GM12864 (cell line): ENCODE measurements at regions not wholly inside any gene's neighbourhood (a gene's known extent, or its start where the extent isn't known, plus 50 kb on each side); places are given as distances from the start of the nearest gene placed in this dataset.
"Not testable (repeated sequence)": the region's sequence is repeated elsewhere in the genome, so short reads cannot be mapped to it uniquely, and the experiment has no call there.

Source experiments
- DNase-seq: peaks from one replicate; pipeline ENCODE4 v3.0.0-alpha.2; 2011; ENCODE audit warnings: low read depth
- H3K4me3 ChIP-seq: 2 replicates; pipeline ENCODE4 v1.5.1; 2011; ENCODE audit warnings: mild to moderate bottlenecking, low read depth, low read length, control low read depth
- CTCF ChIP-seq: IDR thresholded peaks from 2 replicates; pipeline ENCODE4 v1.5.1; 2011; ENCODE audit warnings: low read depth, mild to moderate bottlenecking, moderate library complexity, low read length, control low read depth, inconsistent platforms; ENCODE audit errors: missing control alignments

DNA sequence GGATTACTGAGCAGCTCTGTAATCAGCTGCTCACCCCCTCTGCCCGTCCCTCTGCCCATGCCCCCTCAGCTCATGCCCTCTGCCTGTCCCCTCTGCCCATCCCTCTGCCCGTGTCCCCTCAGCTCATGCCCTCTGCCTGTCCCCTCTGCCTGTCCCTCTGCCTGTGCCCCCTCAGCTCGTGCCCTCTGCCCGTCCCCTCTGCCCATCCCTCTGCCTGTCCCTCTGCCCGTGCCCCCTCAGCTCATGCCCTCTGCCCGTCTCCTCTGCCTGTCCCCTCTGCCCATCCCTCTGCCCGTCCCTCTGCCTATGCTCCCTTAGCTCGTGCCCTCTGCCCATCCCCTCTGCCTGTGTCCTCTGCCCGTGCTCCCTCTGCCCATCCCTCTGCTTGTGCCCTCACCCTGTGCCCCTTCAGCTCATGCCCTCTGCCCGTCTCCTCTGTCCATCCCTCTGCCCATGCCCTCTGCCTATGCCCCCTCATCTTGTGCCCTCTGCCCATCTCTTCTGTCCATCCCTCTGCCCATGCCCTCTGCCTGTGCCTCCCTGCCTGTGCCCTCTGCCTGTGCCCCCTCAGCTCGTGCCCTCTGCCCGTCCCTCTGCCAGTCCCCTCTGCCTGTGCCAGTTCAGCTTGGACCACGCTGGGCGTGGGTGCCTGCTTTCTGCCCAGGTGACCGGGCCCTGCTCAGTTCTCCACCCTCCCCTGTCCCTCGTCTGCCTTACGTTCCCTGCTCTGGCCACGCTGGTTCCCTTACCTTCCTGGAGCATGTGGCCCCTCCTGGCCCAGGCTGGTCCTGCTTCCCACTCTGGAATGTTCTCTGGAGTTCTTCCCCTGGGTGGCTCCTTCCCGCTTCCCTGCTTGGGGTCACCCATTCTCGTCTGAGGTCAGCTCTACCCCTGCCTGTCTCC, 97.6 kb downstream of the NPIPB11 start:
- no peak for TF ChIP-seq CTCF
- no peak for DNase-seq
- no peak overlapping the region for H3K4me3 ChIP-seq

- no peak for DNase-seq
- TF ChIP-seq CTCF: no peak
- no peak overlapping the region for H3K4me3 ChIP-seq
Observed at GRCh38 chr16:29307598-29308507, 98.7 kb downstream of the NPIPB11 start.

DNA sequence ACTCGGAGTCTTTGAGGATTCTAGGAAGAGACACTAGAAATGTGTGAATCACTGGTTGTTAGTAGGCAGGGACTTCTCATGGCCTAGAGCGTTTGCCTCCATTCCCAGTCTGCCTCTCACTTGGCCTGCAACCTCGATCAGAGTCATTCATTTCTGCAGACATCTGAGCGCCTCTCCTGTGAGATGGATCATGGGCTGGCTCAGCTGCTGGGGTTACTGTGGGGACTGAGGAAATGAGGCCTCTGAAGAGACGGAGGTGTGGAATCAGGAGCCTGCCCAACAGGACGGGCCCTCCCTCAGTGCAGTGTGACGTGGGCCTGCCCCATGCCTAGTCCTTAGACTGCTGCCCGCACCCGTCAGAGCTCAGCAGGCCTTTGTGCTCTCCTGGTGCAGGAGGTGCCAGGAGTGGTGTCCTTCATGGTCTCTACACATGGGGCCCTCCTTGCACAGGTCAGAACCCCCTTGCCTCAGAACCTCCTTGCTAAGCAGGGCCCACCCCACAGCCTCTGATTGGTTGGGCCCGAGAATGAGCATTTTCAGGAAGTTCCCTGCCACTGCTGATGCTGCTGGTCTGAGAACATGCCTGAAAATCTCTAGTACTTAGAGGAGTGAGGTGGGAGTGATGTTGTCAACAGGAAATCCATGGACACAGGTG, 99.4 kb downstream of the NPIPB11 start:
- DNase-seq: no peak
- no peak for TF ChIP-seq CTCF
- H3K4me3 ChIP-seq: no peak overlapping the region

DNA sequence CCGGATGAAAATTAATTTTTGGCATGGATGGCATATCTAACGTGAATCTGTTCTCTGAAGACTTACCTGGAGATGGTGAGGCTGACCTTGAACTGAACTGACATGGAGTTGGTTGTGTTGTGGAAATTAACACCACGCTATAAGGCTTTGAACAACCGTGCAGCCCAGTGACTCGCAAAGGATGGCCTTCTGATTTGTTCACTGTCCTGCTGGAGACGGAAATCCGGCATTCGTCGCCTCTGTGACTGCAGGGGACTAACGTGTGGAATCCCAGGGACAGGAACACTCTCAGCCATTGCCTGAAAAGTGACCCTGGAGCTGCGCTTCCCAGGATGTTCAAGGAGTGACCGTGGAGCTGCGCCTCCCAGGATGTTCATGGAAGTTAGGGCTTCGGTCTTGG, 100.3 kb downstream of the NPIPB11 start:
- DNase-seq: no peak
- TF ChIP-seq CTCF: no peak
- no peak overlapping the region for H3K4me3 ChIP-seq

GRCh38 chr16:29305018-29305417, 101.5 kb downstream of the NPIPB11 start:
- H3K4me3 ChIP-seq, DNase-seq: not testable (repeated sequence)

DNA sequence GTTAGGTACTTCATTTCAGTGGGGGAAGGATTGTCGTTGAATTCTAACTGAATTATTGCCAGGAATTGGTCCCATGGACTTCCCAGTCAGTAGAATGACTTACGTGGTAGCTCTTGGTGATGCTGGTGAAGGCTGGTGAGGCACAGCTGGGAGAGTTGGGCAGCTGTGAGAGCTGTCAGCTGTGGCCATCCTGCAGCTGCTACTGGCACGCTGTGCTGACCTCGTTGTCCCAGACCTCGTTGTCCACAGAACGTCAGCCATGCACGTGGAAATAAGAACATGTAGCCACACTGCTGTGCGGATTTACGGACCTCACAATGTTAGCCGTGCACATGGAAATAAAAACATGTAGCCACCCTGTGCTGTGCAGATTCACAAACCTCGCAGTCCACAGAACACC, 102.3 kb downstream of the NPIPB11 start:
- H3K4me3 ChIP-seq: no peak overlapping the region
- no peak for DNase-seq
- no peak for TF ChIP-seq CTCF

GRCh38 chr16:29303520-29303919, 103.0 kb downstream of the NPIPB11 start:
- no peak for DNase-seq
- TF ChIP-seq CTCF: no peak
- H3K4me3 ChIP-seq: no peak overlapping the region
